Smooth muscle cell (in vitro differentiated cells): ENCODE measurements at regions not wholly inside any gene's neighbourhood (a gene's known extent, or its start where the extent isn't known, plus 50 kb on each side); places are given as distances from the start of the nearest gene placed in this dataset.

Experiments used
- DNase-seq: peaks from one replicate; lab custom pipeline; 2025; ENCODE audit not compliant: unreplicated experiment; lab: John Stamatoyannopoulos, UW
- H2AFZ ChIP-seq: fragments of 200-600 bp; sonication (generic); 2 replicates; pipeline ENCODE4 v1.6.0; 2016; ENCODE audit warnings: antibody characterized with exemption, low read depth, mild to moderate bottlenecking
- H3F3A ChIP-seq: fragments of 200-600 bp; sonication (generic); 2 replicates; pipeline ENCODE4 v1.6.0; 2017; ENCODE audit warnings: antibody characterized with exemption, low read depth
- H3K27ac ChIP-seq: fragments of 200-600 bp; sonication (generic); 2 replicates; pipeline ENCODE4 v1.5.1; 2016; ENCODE audit warnings: low read depth, mild to moderate bottlenecking
- H3K27me3 ChIP-seq: fragments of 200-600 bp; sonication (generic); 2 replicates; pipeline ENCODE4 v1.6.1; 2016; ENCODE audit warnings: low read depth, mild to moderate bottlenecking
- H3K36me3 ChIP-seq: fragments of 200-600 bp; sonication (generic); 2 replicates; pipeline ENCODE4 v1.5.1; 2016; ENCODE audit warnings: low read depth
- H3K4me1 ChIP-seq: fragments of 200-600 bp; sonication (generic); 2 replicates; pipeline ENCODE4 v1.5.1; 2016; ENCODE audit warnings: low read depth
- H3K4me2 ChIP-seq: fragments of 200-600 bp; sonication (generic); 2 replicates; pipeline ENCODE4 v1.6.0; 2016; ENCODE audit warnings: mild to moderate bottlenecking
- H3K4me3 ChIP-seq: fragments of 200-600 bp; sonication (generic); 2 replicates; pipeline ENCODE4 v1.5.1; 2016; ENCODE audit warnings: mild to moderate bottlenecking
- H3K79me2 ChIP-seq: fragments of 200-600 bp; sonication (generic); 2 replicates; pipeline ENCODE4 v1.6.0; 2016; ENCODE audit warnings: low read depth, mild to moderate bottlenecking
- H3K9ac ChIP-seq: fragments of 200-600 bp; sonication (generic); 2 replicates; pipeline ENCODE4 v1.6.0; 2016; ENCODE audit warnings: low read depth
- H3K9me3 ChIP-seq: fragments of 200-600 bp; sonication (generic); replicated peaks from 2 replicates; pipeline ENCODE4 v1.5.1; 2016; ENCODE audit warnings: low read depth
- H4K20me1 ChIP-seq: fragments of 200-600 bp; sonication (generic); 2 replicates; pipeline ENCODE4 v1.6.0; 2016; ENCODE audit warnings: low read depth
- WGBS: methylation state at CpG from one replicate; pipeline ENCODE4 v1.1.7; 2016; ENCODE audit warnings: low lambda C conversion rate; 5-methylcytosine and 5-hydroxymethylcytosine counted together
- TF ChIP-seq, protein P1 (sequence below): fragments of 200-600 bp; sonication (generic); IDR thresholded peaks from 2 replicates; pipeline ENCODE4 v1.5.1; 2017; ENCODE audit warnings: borderline replicate concordance, mild to moderate bottlenecking, antibody characterized with exemption; ENCODE audit not compliant: insufficient read depth, poor library complexity, severe bottlenecking

GRCh38 chr1:191592907-191593306 lies 565.4 kb upstream of the RGS18 start:
- H3K4me2 ChIP-seq: no peak overlapping the region
- no peaks in the 10 kb centered on the region for H4K20me1 ChIP-seq
- WGBS: 81% methylated on average over 2 of the region's 2 CpGs
- H3K9me3 ChIP-seq: no peaks in the 10 kb centered on the region
- no peak overlapping the region for H3K27ac ChIP-seq
- no peaks in the 10 kb centered on the region for H3K27me3 ChIP-seq
- no peak overlapping the region for H2AFZ ChIP-seq
- TF ChIP-seq, protein P1, sequence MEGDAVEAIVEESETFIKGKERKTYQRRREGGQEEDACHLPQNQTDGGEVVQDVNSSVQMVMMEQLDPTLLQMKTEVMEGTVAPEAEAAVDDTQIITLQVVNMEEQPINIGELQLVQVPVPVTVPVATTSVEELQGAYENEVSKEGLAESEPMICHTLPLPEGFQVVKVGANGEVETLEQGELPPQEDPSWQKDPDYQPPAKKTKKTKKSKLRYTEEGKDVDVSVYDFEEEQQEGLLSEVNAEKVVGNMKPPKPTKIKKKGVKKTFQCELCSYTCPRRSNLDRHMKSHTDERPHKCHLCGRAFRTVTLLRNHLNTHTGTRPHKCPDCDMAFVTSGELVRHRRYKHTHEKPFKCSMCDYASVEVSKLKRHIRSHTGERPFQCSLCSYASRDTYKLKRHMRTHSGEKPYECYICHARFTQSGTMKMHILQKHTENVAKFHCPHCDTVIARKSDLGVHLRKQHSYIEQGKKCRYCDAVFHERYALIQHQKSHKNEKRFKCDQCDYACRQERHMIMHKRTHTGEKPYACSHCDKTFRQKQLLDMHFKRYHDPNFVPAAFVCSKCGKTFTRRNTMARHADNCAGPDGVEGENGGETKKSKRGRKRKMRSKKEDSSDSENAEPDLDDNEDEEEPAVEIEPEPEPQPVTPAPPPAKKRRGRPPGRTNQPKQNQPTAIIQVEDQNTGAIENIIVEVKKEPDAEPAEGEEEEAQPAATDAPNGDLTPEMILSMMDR: no peak
- no peak overlapping the region for H3K4me3 ChIP-seq
- no peaks in the 10 kb centered on the region for H3K36me3 ChIP-seq
- no peaks in the 10 kb centered on the region for H3F3A ChIP-seq
- no peak for DNase-seq
- H3K9ac ChIP-seq: no peak overlapping the region
- H3K4me1 ChIP-seq: no peaks in the 10 kb centered on the region
- no peaks in the 10 kb centered on the region for H3K79me2 ChIP-seq

DNA sequence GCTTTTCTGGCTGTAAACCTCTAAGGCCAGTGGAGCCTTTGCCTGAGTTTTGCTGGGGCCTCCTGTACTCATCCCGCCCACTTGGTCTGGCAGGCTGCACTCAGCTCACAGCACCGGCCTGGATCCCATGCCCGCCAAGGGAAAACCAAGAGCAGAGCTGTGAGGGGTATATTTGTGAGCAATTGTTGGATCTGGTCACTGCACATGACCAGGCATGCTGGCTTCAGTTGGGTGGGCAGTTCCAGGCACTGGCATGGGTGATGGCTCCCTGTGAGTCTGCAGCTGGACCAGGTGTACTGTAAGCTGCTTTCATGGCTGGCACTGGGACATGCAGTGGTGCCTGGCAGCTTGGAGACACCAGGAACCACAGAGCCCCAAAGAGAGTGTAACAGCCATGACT lies 563.1 kb upstream of the RGS18 start:
- H3K27me3 ChIP-seq: no peaks in the 10 kb centered on the region
- no peaks in the 10 kb centered on the region for H4K20me1 ChIP-seq
- no peaks in the 10 kb centered on the region for H3F3A ChIP-seq
- H3K36me3 ChIP-seq: no peaks in the 10 kb centered on the region
- H3K9ac ChIP-seq: no peak overlapping the region
- H3K9me3 ChIP-seq: no peaks in the 10 kb centered on the region
- H3K4me3 ChIP-seq: no peak overlapping the region
- TF ChIP-seq, protein P1: no peak
- H3K4me2 ChIP-seq: no peak overlapping the region
- no peak overlapping the region for H2AFZ ChIP-seq
- 93% methylated on average over 3 of the region's 3 CpGs for WGBS
- no peaks in the 10 kb centered on the region for H3K79me2 ChIP-seq
- DNase-seq: no peak
- no peak overlapping the region for H3K27ac ChIP-seq
- H3K4me1 ChIP-seq: no peaks in the 10 kb centered on the region

DNA sequence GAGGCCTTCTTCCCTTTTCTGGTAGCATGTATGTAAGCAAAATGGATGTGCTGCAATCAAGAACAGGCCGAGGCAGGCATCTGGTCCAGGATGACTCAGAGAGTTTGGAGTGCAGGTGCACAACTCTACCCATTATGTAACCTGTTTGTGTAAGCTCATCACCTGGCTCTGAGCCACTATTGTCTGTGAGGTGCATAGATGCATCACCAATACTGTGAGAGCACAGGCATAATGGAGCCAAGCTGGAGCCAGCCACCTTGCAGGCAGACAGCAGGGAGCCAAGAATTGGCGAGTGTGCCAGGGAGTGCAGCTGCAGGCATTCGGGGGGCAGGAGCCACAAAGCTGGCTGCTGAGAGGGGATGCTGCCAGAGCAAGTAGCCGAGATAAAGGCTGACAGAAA lies 549.9 kb upstream of the RGS18 start:
- no peaks in the 10 kb centered on the region for H3K36me3 ChIP-seq
- no peak overlapping the region for H3K27ac ChIP-seq
- H3K4me2 ChIP-seq: no peak overlapping the region
- WGBS: 81% methylated on average over 4 of the region's 4 CpGs
- no peak overlapping the region for H3K9ac ChIP-seq
- H3K4me1 ChIP-seq: no peaks in the 10 kb centered on the region
- TF ChIP-seq, protein P1: no peak
- H3F3A ChIP-seq: no peaks in the 10 kb centered on the region
- no peaks in the 10 kb centered on the region for H3K9me3 ChIP-seq
- no peaks in the 10 kb centered on the region for H4K20me1 ChIP-seq
- H3K79me2 ChIP-seq: no peaks in the 10 kb centered on the region
- H3K27me3 ChIP-seq: no peaks in the 10 kb centered on the region
- H3K4me3 ChIP-seq: no peak overlapping the region
- no peak for DNase-seq
- H2AFZ ChIP-seq: no peak overlapping the region

- no peak for DNase-seq
- no peak overlapping the region for H3K4me2 ChIP-seq
- H4K20me1 ChIP-seq: no peaks in the 10 kb centered on the region
- no peaks in the 10 kb centered on the region for H3K4me1 ChIP-seq
- H3K9ac ChIP-seq: no peak overlapping the region
- no peak overlapping the region for H3K27ac ChIP-seq
- no peaks in the 10 kb centered on the region for H3F3A ChIP-seq
- no peak overlapping the region for H3K4me3 ChIP-seq
- H3K36me3 ChIP-seq: no peaks in the 10 kb centered on the region
- no peak overlapping the region for H2AFZ ChIP-seq
- no peaks in the 10 kb centered on the region for H3K79me2 ChIP-seq
- H3K9me3 ChIP-seq: no peaks in the 10 kb centered on the region
- TF ChIP-seq, protein P1: no peak
- H3K27me3 ChIP-seq: no peaks in the 10 kb centered on the region
Measured at GRCh38 chr1:191609305-191609704, 549.0 kb upstream of the RGS18 start.
